ENCODE measurements at regions not wholly inside any gene's neighbourhood (a gene's known extent, or its start where the extent isn't known, plus 50 kb on each side); places are given as distances from the start of the nearest gene placed in this dataset.

DNA sequence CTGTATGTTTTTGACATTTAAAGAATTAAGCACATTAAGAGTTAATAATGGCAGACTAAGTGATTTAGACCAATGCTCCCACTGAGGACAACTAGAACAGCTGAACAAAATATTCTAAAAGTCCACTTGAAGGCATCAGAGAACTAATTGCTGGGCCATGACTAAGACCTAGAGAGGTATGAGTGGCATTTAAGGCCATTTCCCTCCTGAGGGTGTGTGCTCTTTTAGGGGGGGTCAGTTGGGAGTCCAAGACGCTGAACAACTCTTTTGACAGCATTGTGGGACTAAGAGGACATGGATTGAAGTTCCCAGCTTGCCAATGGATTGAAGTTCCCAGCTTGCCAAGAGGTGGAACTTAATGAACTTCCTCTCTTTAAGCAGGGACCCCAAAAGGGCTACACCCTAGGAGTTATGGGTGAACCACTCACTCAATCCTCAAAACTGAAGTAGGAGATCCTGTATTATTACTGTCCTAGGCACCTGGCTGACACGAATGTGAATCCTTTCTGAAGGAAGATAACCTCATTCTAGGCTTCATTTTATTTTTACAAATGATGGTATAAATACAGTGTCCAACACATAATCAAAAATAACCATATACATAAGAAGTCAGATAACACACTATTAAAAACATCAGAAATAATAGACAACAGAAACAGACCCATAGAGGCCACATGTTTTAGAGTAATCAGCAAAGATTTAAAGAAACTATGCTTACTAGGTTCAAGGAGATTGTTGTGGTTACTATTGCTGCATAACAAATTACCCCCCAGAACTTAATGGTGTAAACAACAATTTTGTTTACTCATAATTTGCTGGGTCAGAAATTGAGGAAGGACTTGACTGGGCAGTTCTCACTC, 175.1 kb downstream of the VEGFA start:
- no peak overlapping the region for H3K4me3 ChIP-seq (ENCODE audit: low read length)
- no peak for DNase-seq (ENCODE audit: low read depth)
- TF ChIP-seq, protein P1, sequence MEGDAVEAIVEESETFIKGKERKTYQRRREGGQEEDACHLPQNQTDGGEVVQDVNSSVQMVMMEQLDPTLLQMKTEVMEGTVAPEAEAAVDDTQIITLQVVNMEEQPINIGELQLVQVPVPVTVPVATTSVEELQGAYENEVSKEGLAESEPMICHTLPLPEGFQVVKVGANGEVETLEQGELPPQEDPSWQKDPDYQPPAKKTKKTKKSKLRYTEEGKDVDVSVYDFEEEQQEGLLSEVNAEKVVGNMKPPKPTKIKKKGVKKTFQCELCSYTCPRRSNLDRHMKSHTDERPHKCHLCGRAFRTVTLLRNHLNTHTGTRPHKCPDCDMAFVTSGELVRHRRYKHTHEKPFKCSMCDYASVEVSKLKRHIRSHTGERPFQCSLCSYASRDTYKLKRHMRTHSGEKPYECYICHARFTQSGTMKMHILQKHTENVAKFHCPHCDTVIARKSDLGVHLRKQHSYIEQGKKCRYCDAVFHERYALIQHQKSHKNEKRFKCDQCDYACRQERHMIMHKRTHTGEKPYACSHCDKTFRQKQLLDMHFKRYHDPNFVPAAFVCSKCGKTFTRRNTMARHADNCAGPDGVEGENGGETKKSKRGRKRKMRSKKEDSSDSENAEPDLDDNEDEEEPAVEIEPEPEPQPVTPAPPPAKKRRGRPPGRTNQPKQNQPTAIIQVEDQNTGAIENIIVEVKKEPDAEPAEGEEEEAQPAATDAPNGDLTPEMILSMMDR (IDR thresholded peaks at IDR 0.05; ENCODE audit: insufficient read depth, low read depth, low read length, missing control alignments), result no peak

DNA sequence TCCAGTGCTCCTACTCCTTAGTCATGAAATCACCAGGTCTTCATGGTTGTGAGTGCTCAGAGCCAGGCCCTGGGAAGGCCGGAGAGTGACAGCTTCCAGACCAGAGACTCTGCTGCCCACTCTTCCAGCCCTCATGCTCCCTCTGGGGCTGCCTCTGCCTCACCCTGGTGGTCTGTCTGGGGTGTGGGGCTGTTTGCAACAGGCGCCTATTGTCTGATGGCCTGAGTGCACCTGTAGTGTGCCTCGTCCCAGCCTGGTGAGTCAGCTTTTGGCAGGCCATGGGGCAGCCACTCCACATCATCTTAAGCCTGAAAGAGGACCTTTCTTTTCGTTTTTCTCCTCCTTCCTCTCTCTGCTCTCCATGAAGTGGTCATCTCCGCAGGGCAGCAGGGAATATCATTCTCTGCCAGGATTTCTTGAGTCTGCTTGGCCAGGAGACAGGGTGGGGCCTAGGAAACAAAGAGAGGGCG, 173.8 kb downstream of the VEGFA start:
- DNase-seq (ENCODE audit: low read depth), result no peak
- H3K4me3 ChIP-seq (ENCODE audit: low read length), result no peak overlapping the region
- TF ChIP-seq, protein P1 (IDR thresholded peaks at IDR 0.05; ENCODE audit: insufficient read depth, low read depth, low read length, missing control alignments), result no peak

DNA sequence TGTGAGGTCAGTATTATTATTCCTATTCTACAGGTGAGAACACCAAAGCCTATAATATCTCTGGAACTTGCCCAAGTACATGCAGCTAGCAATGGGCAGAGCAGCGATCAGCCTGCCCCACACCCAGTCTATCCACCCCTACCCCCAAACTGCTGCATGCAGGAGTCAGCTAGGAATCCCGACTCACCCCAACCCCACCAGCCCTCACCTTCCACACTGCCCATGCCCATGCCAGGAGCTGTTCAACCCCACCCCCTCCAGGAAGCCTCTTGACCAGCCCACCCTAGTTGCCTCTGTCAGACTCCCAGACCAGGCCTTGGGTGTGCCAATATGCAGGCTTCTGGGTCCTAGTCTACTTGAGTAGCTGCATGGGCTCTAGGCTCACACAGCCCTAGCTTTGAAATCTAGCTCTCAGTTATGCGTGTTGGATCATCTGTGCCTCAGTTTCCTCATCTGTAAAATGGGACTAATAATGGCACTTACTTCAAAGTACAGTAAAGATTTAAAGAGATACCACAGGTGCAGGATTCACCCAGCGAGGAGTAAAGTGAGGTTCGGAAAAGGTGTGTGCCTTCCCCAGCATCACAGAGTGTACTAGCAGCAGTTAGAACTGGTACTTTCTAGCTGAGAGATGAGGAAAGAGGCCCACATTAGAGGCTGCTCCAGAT, 173.2 kb downstream of the VEGFA start:
- TF ChIP-seq, protein P1 (IDR thresholded peaks at IDR 0.05; ENCODE audit: insufficient read depth, low read depth, low read length, missing control alignments), result no peak
- H3K4me3 ChIP-seq (ENCODE audit: low read length), result no peak overlapping the region
- DNase-seq (ENCODE audit: low read depth), result no peak

DNA sequence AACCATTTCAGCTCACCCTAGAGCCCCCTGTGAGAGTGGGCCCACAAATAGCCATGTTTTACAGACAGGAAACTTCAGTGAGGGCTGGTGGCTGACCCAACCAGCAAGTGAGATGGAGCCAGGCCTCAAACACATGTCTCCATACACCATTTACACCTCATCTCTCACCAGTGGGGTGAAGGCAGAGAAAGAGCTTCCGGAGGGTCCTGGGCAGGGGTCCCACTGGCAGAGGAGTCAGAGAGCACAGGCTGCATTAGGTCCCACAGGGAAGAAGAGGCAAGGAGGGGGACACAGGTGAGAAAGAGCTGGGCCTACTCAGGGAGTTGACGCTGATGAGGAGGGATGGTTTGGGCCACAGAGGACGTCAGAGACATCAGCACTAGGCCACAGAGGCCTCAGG, 172.6 kb downstream of the VEGFA start:
- no peak for DNase-seq (ENCODE audit: low read depth)
- TF ChIP-seq, protein P1 (IDR thresholded peaks at IDR 0.05; ENCODE audit: insufficient read depth, low read depth, low read length, missing control alignments), result no peak
- H3K4me3 ChIP-seq (ENCODE audit: low read length), result no peak overlapping the region

DNA sequence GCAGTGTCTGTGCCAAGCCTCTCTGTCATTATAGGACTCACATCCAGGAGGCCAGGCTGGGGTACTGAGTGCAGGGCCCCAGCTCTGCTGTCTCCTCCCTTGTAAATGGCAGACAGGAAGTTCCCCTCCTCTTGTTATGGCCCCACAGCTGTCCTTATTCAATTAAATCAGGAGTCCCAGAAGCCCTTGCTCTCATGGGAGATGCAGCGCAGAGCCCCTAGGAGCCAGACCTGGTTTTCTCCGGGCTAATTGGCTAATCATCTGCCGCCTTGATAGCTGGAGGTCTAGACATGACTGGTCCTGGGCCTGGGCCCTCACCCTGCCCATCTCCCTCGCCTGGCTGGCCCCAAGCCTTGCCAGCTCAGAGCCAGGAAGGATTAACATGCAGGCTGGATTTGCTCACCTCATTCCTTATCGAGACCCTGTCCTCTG, 172.0 kb downstream of the VEGFA start:
- DNase-seq (ENCODE audit: low read depth), result no peak
- TF ChIP-seq, protein P1 (IDR thresholded peaks at IDR 0.05; ENCODE audit: insufficient read depth, low read depth, low read length, missing control alignments), result no peak
- no peak overlapping the region for H3K4me3 ChIP-seq (ENCODE audit: low read length)

DNA sequence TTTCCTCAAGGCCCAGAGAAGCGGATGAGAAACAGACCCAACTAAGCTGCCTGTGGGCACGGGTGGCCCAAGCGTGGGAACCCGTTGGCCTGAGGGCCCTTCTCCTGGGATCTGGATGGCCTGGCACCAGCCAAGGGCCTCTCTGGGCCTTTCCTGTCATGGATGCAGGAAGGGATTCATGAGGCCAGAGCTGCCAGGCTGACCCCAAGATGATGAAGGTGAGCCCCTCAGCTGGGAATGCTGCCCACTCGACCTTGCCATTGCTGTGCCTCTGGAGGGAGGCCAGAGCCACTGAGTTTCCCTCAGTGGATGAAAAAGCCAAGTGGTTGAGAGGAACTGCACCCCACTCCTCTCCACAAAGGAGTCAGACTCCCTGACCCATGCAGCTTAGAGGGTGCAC, 171.2 kb downstream of the VEGFA start:
- TF ChIP-seq, protein P1 (IDR thresholded peaks at IDR 0.05; ENCODE audit: insufficient read depth, low read depth, low read length, missing control alignments), result no peak
- no peak for DNase-seq (ENCODE audit: low read depth)

More for the DNA sequence above, 171.2 kb downstream of the VEGFA start:
- no peak overlapping the region for H3K4me3 ChIP-seq (ENCODE audit: low read length)

Data from epithelial cell of esophagus (primary cell).